Trophoblast cell (in vitro differentiated cells and primary cell): ENCODE measurements at regions not wholly inside any gene's neighbourhood (a gene's known extent, or its start where the extent isn't known, plus 50 kb on each side); places are given as distances from the start of the nearest gene placed in this dataset.

Source experiments
- DNase-seq, 2 donors: peaks; one replicate each; pipeline ENCODE4 v3.0.0-alpha.2; 2016
- H2AFZ ChIP-seq: 2 replicates; pipeline ENCODE4 v1.6.1; 2013; ENCODE audit warnings: low read length, moderate library complexity, mild to moderate bottlenecking; ENCODE audit not compliant: insufficient read depth, poor library complexity
- H2AK5ac ChIP-seq: 2 replicates; pipeline ENCODE4 v1.6.1; 2013; ENCODE audit warnings: mild to moderate bottlenecking, low read length
- H2BK120ac ChIP-seq: 2 replicates; pipeline ENCODE4 v1.6.1; 2013; ENCODE audit warnings: low read length, mild to moderate bottlenecking, moderate library complexity; ENCODE audit not compliant: insufficient read depth, poor library complexity
- H2BK12ac ChIP-seq: 2 replicates; pipeline ENCODE4 v1.6.1; 2013; ENCODE audit warnings: mild to moderate bottlenecking, low read length, moderate library complexity
- H2BK5ac ChIP-seq: 2 replicates; pipeline ENCODE4 v1.6.1; 2013; ENCODE audit warnings: low read length, low read depth, moderate library complexity, mild to moderate bottlenecking; ENCODE audit not compliant: poor library complexity
- H3K14ac ChIP-seq: 2 replicates; pipeline ENCODE4 v1.6.1; 2013; ENCODE audit warnings: mild to moderate bottlenecking, low read length
- H3K18ac ChIP-seq: 2 replicates; pipeline ENCODE4 v1.6.1; 2013; ENCODE audit warnings: mild to moderate bottlenecking, low read length
- H3K23ac ChIP-seq: 2 replicates; pipeline ENCODE4 v1.6.1; 2013; ENCODE audit warnings: low read length
- H3K27ac ChIP-seq: 2 replicates; pipeline ENCODE4 v1.5.1; 2013; ENCODE audit warnings: low read depth, mild to moderate bottlenecking, inconsistent platforms, low read length, moderate library complexity
- H3K27me3 ChIP-seq: 2 replicates; pipeline ENCODE4 v1.6.1; 2013; ENCODE audit warnings: inconsistent platforms, mild to moderate bottlenecking, low read length, moderate library complexity; ENCODE audit not compliant: insufficient read depth
- H3K36me3 ChIP-seq, 2 experiments: 1 replicate in 1 of 2; 2 replicates in 1 of 2; pipeline ENCODE4 v1.6.1; 2013; ENCODE audit warnings: low read length in 2 of 2, mild to moderate bottlenecking in 2 of 2, moderate library complexity in 1 of 2; ENCODE audit not compliant: insufficient read depth in 2 of 2, control insufficient read depth in 1 of 2
- H3K4ac ChIP-seq: 2 replicates; pipeline ENCODE4 v1.6.1; 2013; ENCODE audit warnings: low read depth, mild to moderate bottlenecking, low read length, moderate library complexity
- H3K4me1 ChIP-seq, 2 experiments: 1 replicate in 1 of 2; 2 replicates in 1 of 2; pipeline ENCODE4 v1.6.1; 2013; ENCODE audit warnings: low read length in 2 of 2, mild to moderate bottlenecking in 2 of 2, moderate library complexity in 1 of 2; ENCODE audit not compliant: insufficient read depth in 2 of 2, control insufficient read depth in 1 of 2
- H3K4me2 ChIP-seq: 2 replicates; pipeline ENCODE4 v1.6.1; 2013; ENCODE audit warnings: inconsistent platforms, mild to moderate bottlenecking, low read length, moderate library complexity
- H3K4me3 ChIP-seq: 2 replicates; pipeline ENCODE4 v1.5.1; 2013; ENCODE audit warnings: mild to moderate bottlenecking, low read depth, low read length, inconsistent platforms
- H3K79me1 ChIP-seq: one replicate; pipeline ENCODE4 v1.6.1; 2013; ENCODE audit warnings: low read length
- H3K79me2 ChIP-seq: 2 replicates; pipeline ENCODE4 v1.6.1; 2013; ENCODE audit warnings: low read length, mild to moderate bottlenecking; ENCODE audit not compliant: control insufficient read depth, insufficient read depth, poor library complexity
- H3K9ac ChIP-seq: 2 replicates; pipeline ENCODE4 v1.6.1; 2013; ENCODE audit warnings: mild to moderate bottlenecking, low read length
- H3K9me3 ChIP-seq: 2 replicates; pipeline ENCODE4 v1.6.1; 2013; ENCODE audit warnings: low read depth, mild to moderate bottlenecking, control low read depth, inconsistent platforms, low read length; ENCODE audit not compliant: insufficient read depth
- H4K12ac ChIP-seq: 2 replicates; pipeline ENCODE4 v1.6.1; 2013; ENCODE audit warnings: low read depth, mild to moderate bottlenecking, low read length, moderate library complexity
- H4K8ac ChIP-seq: 2 replicates; pipeline ENCODE4 v1.6.1; 2013; ENCODE audit warnings: low read depth, mild to moderate bottlenecking, low read length, moderate library complexity
- H4K91ac ChIP-seq: one replicate; pipeline ENCODE4 v1.6.1; 2013; ENCODE audit warnings: low read depth, mild to moderate bottlenecking, low read length, moderate library complexity
- WGBS: extraction: QIAGEN DNeasy Blood & Tissue Kit; methylation state at CpG from one replicate; pipeline ENCODE4 v1.1.7; 2013; ENCODE audit warnings: missing lambda C conversion rate; ENCODE audit not compliant: insufficient read length, insufficient coverage; ENCODE audit errors: extremely low coverage; 5-methylcytosine and 5-hydroxymethylcytosine counted together

DNA sequence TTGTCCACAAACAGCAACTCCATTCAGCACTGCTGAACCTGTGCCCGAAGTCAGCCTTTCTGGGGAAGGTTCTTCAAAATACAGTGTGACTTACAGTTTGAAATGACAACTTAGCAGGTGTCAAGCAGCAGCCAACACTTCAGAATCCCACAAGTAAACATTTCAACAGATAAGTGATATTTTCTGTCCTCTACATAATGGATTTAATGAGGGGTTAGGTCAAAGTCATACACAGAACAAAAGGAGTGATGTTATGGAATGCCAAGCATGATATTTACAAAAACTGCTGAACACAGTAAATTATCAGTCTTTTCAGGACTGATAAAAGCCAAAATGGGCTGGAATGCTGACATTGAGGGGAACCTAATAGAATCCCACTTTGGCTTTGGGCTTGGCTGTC is 77.6 kb upstream of the JAZF1 start:
- Histone ChIP-seq H4K8ac (no peak overlapping the region), H3K14ac (no peak overlapping the region), H3K23ac (no peak overlapping the region), H3K79me1 (no peaks in the 10 kb centered on the region), H4K12ac (no peak overlapping the region), H3K79me2 (no peaks in the 10 kb centered on the region), H3K27me3 (no peaks in the 10 kb centered on the region), H3K36me3 (no peaks in the 10 kb centered on the region), H3K4me1 (no peaks in the 10 kb centered on the region), H3K18ac (no peak overlapping the region), H2BK12ac (no peak overlapping the region), H2AFZ (no peak overlapping the region), H3K4me3 (no peak overlapping the region), H2BK120ac (no peak overlapping the region), H3K9me3 (no peaks in the 10 kb centered on the region), H2BK5ac (no peak overlapping the region), H3K4ac (no peak overlapping the region), H3K9ac (no peak overlapping the region), H4K91ac (no peak overlapping the region), H3K27ac (no peak overlapping the region), H3K4me2 (no peak overlapping the region), H2AK5ac (no peak overlapping the region)
- DNase-seq: no peak
- no CpG with 5 or more reads among the region's 1 CpG for WGBS

DNA sequence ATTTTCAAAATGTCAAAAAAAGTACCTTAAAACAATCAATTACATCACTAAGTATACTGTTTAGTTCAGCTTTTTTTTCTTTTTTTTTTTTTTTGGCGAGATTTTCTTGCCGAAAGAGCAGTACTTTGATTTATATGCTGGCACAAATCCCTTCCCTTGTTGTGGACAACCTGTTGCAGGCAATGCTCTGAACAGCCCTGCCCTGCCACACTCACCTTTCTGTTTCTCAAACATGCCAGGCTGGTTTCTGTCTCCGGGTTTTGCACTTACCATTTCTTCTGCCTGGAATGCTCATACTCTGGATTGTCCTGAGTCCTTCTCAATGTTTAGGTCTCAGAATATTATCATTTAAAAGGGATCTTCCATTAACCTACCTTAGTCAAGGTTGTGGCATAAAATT is 80.4 kb upstream of the JAZF1 start:
- Histone ChIP-seq H3K4me2 (no peak overlapping the region), H2BK120ac (no peak overlapping the region), H2BK5ac (no peak overlapping the region), H3K23ac (no peak overlapping the region), H3K4me3 (no peak overlapping the region), H4K12ac (no peak overlapping the region), H3K9ac (no peak overlapping the region), H3K4ac (no peak overlapping the region), H3K4me1 (no peaks in the 10 kb centered on the region), H2AK5ac (no peak overlapping the region), H3K79me2 (no peaks in the 10 kb centered on the region), H3K9me3 (no peaks in the 10 kb centered on the region), H3K14ac (no peak overlapping the region), H4K8ac (no peak overlapping the region), H3K27me3 (no peaks in the 10 kb centered on the region), H2AFZ (no peak overlapping the region), H3K18ac (no peak overlapping the region), H3K27ac (no peak overlapping the region), H3K36me3 (no peaks in the 10 kb centered on the region), H3K79me1 (no peaks in the 10 kb centered on the region), H4K91ac (no peak overlapping the region), H2BK12ac (no peak overlapping the region)
- no CpG with 5 or more reads among the region's 3 CpGs for WGBS
- DNase-seq: no peak

DNA sequence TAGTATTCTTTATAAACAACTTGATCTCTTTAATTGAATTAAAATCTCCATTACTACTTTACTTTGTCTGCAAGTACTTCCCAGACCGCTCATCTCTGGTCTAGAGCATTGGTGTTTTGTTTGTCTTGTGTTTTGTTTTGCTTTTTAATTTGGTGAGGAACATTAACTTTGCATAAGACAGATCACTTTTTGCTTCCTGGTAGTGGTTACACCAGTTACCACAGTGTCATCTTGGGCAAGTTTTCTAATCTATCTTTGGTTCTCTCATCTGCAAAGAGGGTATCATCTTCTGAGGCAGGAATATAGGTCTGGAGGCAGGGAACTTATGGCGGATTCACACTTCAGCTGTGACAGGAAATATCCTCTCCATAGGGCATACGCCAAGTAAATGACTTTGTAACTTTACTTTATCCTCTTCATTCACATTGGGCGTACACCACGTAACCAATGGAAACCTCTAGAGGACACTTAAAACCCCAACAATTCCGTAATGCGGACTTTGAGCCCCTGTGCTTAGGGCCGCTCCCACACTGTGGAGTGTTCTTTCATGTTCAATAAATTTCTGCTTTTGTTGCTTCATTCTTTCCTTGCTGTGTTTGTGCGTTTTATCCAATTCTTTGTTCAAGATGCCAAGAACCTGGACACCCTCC is 83.2 kb upstream of the JAZF1 start:
- no peak overlapping the region for H2AK5ac ChIP-seq
- H3K18ac ChIP-seq: no peak overlapping the region
- no peak overlapping the region for H2BK120ac ChIP-seq
- H3K4me1 ChIP-seq: no peaks in the 10 kb centered on the region
- DNase-seq: no peak
- no peak overlapping the region for H3K27ac ChIP-seq
- H3K79me2 ChIP-seq: no peaks in the 10 kb centered on the region
- H2AFZ ChIP-seq: no peak overlapping the region
- no peak overlapping the region for H3K14ac ChIP-seq
- no peak overlapping the region for H3K9ac ChIP-seq
- H3K4ac ChIP-seq: no peak overlapping the region
- H4K8ac ChIP-seq: no peak overlapping the region
- H2BK12ac ChIP-seq: no peak overlapping the region
- H4K91ac ChIP-seq: no peak overlapping the region
- H3K4me3 ChIP-seq: no peak overlapping the region
- WGBS: no CpG with 5 or more reads among the region's 9 CpGs
- H3K9me3 ChIP-seq: no peaks in the 10 kb centered on the region
- no peak overlapping the region for H3K4me2 ChIP-seq
- no peak overlapping the region for H3K23ac ChIP-seq
- H3K27me3 ChIP-seq: no peaks in the 10 kb centered on the region
- H3K79me1 ChIP-seq: no peaks in the 10 kb centered on the region
- H4K12ac ChIP-seq: no peak overlapping the region
- no peaks in the 10 kb centered on the region for H3K36me3 ChIP-seq
- no peak overlapping the region for H2BK5ac ChIP-seq

DNA sequence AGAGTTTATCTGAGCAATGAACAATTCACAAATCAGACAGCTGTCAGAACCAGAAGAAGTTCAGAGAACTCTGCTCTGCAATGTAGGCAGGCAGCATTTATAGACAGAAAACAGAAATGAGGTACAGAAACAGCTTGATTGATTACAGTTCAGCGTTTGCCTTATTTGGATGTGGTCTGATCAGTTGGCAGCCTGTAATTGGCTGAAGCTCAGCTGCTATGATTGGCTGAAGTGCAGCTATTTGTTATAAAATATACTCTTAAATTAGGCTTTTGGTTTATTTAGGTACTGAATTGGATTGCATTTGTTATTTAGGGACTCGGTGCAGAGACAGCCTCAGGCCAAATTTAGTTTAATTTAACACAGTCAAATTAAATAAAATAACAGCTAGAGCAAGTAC is 85.8 kb upstream of the JAZF1 start:
- Histone ChIP-seq H3K27ac (no peak overlapping the region), H3K36me3 (no peaks in the 10 kb centered on the region), H3K27me3 (no peaks in the 10 kb centered on the region), H2AFZ (no peak overlapping the region), H3K14ac (no peak overlapping the region), H3K23ac (no peak overlapping the region), H2BK120ac (no peak overlapping the region), H3K4me1 (no peaks in the 10 kb centered on the region), H3K18ac (no peak overlapping the region), H2AK5ac (no peak overlapping the region), H2BK12ac (no peak overlapping the region), H3K79me2 (no peaks in the 10 kb centered on the region), H4K12ac (no peak overlapping the region), H3K4me3 (no peak overlapping the region), H4K8ac (no peak overlapping the region), H3K9me3 (no peaks in the 10 kb centered on the region), H4K91ac (no peak overlapping the region), H3K4me2 (no peak overlapping the region), H3K79me1 (no peaks in the 10 kb centered on the region), H2BK5ac (no peak overlapping the region), H3K4ac (no peak overlapping the region), H3K9ac (no peak overlapping the region)
- WGBS: no CpG with 5 or more reads among the region's 2 CpGs
- DNase-seq: no peak
